ENCODE measurements at regions not wholly inside any gene's neighbourhood (a gene's known extent, or its start where the extent isn't known, plus 50 kb on each side); places are given as distances from the start of the nearest gene placed in this dataset.
A peak's percentile ranks its signal among the peaks of the same experiment; 100 is the strongest.

GRCh38 chr3:150050510-150050909 is 79.8 kb upstream of the PFN2 start (continued):
- peak; percentile 88 for TF ChIP-seq FOSL1 (tag; conservative IDR thresholded peaks at IDR 0.05)
- no peak for TF ChIP-seq HDAC8 (tag; IDR thresholded peaks at IDR 0.05)
- TF ChIP-seq FOS (IDR thresholded peaks at IDR 0.05; ENCODE audit: extremely low read depth, insufficient read length) = peak; percentile 3
- TF ChIP-seq PURB (CRISPR knock-in tag; IDR thresholded peaks at IDR 0.05; ENCODE audit: low read depth) = no peak

DNA sequence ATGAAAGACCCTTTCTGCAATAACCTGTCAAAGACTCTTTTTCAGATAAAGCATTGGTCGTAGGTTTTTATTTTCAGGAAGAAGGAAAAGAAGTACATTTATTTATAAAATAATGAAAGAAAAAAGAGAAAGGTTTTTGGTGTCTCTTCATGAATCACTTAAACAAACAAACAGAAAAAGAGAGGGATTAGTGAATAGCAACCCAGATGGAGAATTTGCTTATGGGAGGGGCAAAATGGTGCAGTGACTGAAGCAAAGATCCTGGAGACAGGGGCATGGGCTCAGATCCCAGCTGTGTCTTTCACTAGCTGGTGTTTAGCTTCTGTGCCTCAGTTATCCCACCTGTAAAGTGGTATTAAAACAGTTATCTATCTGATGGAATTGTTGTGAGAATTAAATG is 78.6 kb upstream of the PFN2 start:
- no TSS peak for BruUV-seq (replicated peaks)
- ATAC-seq (no peak), FAIRE-seq (no peak), DNase-seq (ENCODE audit: extremely low read depth in 1 of 4, low spot score in 3 of 4) (no peak)
- POLR2A ChIA-PET = no interaction called here
- Histone ChIP-seq H3K27me3 (ENCODE audit: control insufficient read depth in 2 of 2, insufficient read depth in 2 of 2, low read length in 2 of 2) (peaks cover under 1 to 14% of the 10 kb centered on the region in 2 experiments; a peak in 4 of 5 replicates), H2AFZ (ENCODE audit: low read depth, low read length) (no peak overlapping the region), H3K9ac (ENCODE audit: insufficient read depth in 1 of 2, low read depth in 2 of 2, low read length in 2 of 2) (no peak overlapping the region), H3K4me2 (ENCODE audit: insufficient read depth, low read length) (no peak overlapping the region), H3K9me3 (replicated peaks; ENCODE audit: control insufficient read depth, insufficient read depth, low read depth, low read length) (no peaks in the 10 kb centered on the region), H3K4me1 (replicated peaks in 1 of 2; ENCODE audit: control insufficient read depth in 2 of 2, insufficient read depth in 2 of 2, low read length in 2 of 2) (peaks cover 2 to 4% of the 10 kb centered on the region in 2 experiments; a peak in 2 of 5 replicates), H3K4me3 (no peak overlapping the region), H3K27ac (ENCODE audit: extremely low read depth, low read depth, low read length) (no peak overlapping the region), H3K36me3 (ENCODE audit: control insufficient read depth, insufficient read depth, low read length) (no peaks in the 10 kb centered on the region), H3K79me2 (ENCODE audit: control insufficient read depth, insufficient read depth, low read length) (no peaks in the 10 kb centered on the region), H3K9me1 (ENCODE audit: control insufficient read depth, insufficient read depth, low read length) (no peaks in the 10 kb centered on the region), H4K20me1 (replicated peaks; ENCODE audit: control insufficient read depth, insufficient read depth, low read length) (no peaks in the 10 kb centered on the region)
- intact Hi-C loops (cut with micrococcal nuclease) (no loop called here), in situ Hi-C loops (cut with MboI) (no loop called here)
- 8% methylated on average over 1 of the region's 1 CpG for WGBS (ENCODE audit: insufficient coverage, low coverage, missing lambda C conversion rate)
- CTCF ChIA-PET (ENCODE audit: low intra/inter-chr PET ratio) = no interaction called here
- TF ChIP-seq MAFF (IDR thresholded peaks at IDR 0.05; ENCODE audit: low read length) = no peak
- TF ChIP-seq ZNF436 (CRISPR knock-in tag; IDR thresholded peaks at IDR 0.05) = no peak
- TF ChIP-seq ZNF318 (IDR thresholded peaks at IDR 0.05; ENCODE audit: borderline replicate concordance in 1 of 2, low read depth in 1 of 2) = no peak
- TF ChIP-seq, protein P1, sequence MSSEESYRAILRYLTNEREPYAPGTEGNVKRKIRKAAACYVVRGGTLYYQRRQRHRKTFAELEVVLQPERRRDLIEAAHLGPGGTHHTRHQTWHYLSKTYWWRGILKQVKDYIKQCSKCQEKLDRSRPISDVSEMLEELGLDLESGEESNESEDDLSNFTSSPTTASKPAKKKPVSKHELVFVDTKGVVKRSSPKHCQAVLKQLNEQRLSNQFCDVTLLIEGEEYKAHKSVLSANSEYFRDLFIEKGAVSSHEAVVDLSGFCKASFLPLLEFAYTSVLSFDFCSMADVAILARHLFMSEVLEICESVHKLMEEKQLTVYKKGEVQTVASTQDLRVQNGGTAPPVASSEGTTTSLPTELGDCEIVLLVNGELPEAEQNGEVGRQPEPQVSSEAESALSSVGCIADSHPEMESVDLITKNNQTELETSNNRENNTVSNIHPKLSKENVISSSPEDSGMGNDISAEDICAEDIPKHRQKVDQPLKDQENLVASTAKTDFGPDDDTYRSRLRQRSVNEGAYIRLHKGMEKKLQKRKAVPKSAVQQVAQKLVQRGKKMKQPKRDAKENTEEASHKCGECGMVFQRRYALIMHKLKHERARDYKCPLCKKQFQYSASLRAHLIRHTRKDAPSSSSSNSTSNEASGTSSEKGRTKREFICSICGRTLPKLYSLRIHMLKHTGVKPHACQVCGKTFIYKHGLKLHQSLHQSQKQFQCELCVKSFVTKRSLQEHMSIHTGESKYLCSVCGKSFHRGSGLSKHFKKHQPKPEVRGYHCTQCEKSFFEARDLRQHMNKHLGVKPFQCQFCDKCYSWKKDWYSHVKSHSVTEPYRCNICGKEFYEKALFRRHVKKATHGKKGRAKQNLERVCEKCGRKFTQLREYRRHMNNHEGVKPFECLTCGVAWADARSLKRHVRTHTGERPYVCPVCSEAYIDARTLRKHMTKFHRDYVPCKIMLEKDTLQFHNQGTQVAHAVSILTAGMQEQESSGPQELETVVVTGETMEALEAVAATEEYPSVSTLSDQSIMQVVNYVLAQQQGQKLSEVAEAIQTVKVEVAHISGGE (CRISPR knock-in tag; IDR thresholded peaks at IDR 0.05) = no peak
- TF ChIP-seq JUNB (CRISPR knock-in tag; conservative IDR thresholded peaks at IDR 0.05) = no peak
- TF ChIP-seq ZFX (CRISPR knock-in tag; IDR thresholded peaks at IDR 0.05) = no peak
